GM19455 (cell line): ENCODE measurements at regions not wholly inside any gene's neighbourhood (a gene's known extent, or its start where the extent isn't known, plus 50 kb on each side); places are given as distances from the start of the nearest gene placed in this dataset.
"Not testable (repeated sequence)": the region's sequence is repeated elsewhere in the genome, so short reads cannot be mapped to it uniquely, and the experiment has no call there.

ENCODE experiments used
- ATAC-seq: cut with Tn5 transposase; IDR thresholded peaks from one replicate; pipeline ENCODE4 v1.9.1; 2021; ENCODE audit not compliant: unreplicated experiment

DNA sequence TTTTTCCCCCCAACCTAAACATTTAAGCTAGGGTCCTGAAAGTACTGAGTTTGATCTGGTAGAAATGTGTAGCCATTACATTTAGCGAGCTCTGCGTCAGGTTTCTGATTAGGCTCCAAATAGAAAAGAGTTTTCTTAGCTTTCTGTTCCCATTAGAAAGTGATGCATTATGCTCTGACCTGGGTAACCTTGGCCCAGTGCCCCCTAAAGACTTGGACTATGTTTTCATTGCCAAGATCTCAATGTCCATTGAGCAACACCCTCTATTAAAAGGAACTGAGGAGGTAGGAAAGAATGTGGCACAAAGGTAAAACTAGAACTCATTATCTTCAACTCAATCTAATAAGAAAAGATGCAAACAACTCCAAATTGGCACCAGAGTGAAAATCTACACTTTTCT is 358.9 kb upstream of the PCSK5 start:
- ATAC-seq, result no peak

DNA sequence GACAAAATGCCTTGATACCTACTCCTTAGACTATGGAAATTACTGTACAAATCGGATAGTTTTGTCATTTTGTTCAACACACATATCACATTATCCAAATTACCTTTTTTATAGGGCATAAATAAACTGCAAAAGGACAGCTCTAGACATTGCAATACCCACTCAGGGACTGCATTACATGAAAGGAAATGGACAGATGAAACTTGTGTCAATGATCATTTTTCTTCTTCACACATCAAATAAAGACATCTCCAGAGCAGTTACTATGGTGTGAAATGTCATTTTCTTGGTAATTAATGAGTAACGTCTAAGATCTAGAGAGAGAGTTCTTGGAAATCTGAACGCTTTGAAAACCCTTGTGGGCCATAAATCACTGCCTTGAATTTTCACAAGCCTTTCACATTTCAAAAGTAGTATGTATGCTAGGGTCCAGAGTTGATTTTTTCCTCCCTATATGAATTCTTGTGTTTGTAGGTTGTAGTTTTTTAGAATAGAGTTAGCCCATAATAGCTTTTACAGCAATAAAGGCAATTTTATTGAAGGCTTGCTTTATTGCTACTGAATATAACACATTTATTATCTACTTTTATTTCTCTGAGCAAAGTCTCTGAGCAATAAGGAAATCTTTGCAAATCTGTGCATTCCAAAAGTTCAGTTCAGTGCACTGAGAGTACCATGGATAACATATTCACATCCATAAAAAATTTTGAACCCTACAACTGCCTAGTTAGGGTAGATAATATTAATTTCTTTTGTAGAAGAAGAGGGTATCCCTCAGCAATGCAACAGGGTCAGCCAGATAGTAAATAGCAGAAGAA is 358.0 kb upstream of the PCSK5 start:
- no peak for ATAC-seq

- no peak for ATAC-seq
Observed at GRCh38 chr9:75539523-75539922, 350.9 kb upstream of the PCSK5 start.

- ATAC-seq, result no peak
Observed at GRCh38 chr9:75540185-75540584, 350.3 kb upstream of the PCSK5 start.

- ATAC-seq, result no peak
Observed at GRCh38 chr9:75541734-75542133, 348.7 kb upstream of the PCSK5 start.

DNA sequence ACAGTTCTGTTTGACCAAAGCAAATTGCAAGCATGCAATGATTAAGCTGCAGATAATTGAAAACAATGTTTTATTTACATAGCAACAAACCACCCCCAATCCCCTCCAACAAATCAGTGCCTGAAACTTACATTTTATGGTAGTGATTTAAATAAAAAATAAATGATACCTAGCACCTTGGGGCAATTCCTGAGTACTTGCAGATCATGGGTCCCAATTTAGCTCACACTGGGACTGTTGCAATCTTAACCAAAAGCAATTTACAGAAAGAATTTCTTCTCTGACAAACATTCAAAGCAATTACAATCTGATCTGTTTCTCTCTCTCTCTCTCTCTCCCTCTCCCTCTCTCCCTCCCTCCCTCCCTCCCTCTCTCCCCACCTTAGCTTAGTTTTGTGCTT is 345.7 kb upstream of the PCSK5 start:
- ATAC-seq, result no peak

GRCh38 chr9:75545287-75545686 is 345.2 kb upstream of the PCSK5 start:
- ATAC-seq, result no peak

GRCh38 chr9:75548871-75549270 is 341.6 kb upstream of the PCSK5 start:
- no peak for ATAC-seq

GRCh38 chr9:75551861-75552260 is 338.6 kb upstream of the PCSK5 start:
- ATAC-seq, result no peak

- no peak for ATAC-seq
Observed at GRCh38 chr9:75552941-75553340, 337.5 kb upstream of the PCSK5 start.

DNA sequence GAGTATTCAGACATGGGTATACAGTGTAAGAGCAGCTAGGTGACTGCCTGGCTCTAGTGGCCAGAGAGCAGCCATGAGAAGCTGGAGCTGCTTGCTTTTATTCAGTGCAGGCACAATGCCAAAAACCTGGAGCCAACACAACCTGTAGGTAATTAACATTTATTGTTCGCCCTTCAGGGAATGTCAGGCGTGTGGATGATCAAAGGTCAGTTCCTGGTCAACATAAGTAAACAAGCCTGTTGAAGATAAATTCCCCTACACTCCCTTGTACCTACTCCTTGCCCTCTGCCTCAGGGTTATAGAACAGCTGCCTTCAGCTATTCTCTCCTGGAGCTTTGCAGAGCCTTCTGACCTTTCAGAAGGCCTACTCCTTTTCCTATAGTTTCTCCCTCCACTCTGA is 323.7 kb upstream of the PCSK5 start:
- ATAC-seq, result not testable (repeated sequence)

- ATAC-seq, result no peak
Observed at GRCh38 chr9:75570538-75570937, 319.9 kb upstream of the PCSK5 start.

GRCh38 chr9:75574569-75574968 is 315.9 kb upstream of the PCSK5 start:
- no peak for ATAC-seq

DNA sequence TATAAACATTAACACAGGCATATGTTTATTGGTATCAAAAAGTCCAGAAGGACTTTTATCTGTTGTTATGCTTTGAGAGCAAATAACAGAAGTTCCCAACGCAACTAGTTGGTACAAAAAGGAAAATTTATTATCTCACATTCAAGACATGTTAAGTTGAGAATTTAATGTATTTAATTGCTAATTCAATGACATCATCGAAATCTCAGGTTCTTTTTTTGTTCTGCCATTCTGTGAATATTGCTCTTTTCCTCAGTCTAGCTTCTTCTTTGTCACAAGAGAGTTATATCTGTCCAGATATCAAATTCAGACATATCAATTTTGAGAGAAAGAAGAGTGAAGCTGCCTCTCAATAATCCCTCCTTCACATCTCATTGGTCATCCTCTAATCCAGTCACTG is 307.6 kb upstream of the PCSK5 start:
- no peak for ATAC-seq

DNA sequence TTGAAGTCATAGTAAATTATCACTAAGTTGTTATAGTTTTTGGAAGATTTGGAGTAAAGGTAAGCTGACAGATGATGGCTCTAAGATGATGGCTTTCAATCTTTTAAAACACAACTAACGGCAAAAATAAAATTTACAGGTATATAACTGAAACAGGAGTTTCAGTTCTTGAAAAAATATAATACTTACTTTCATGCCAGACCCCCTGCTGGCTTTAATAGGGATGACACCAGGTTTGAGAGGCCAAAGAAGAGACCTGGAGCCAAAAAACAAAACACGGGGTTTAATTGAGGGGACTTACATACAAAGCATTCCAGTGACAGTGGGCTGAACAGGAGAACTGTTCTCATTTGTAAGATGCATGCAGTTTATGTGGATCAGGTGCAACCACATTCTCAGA is 301.7 kb upstream of the PCSK5 start:
- ATAC-seq, result no peak

DNA sequence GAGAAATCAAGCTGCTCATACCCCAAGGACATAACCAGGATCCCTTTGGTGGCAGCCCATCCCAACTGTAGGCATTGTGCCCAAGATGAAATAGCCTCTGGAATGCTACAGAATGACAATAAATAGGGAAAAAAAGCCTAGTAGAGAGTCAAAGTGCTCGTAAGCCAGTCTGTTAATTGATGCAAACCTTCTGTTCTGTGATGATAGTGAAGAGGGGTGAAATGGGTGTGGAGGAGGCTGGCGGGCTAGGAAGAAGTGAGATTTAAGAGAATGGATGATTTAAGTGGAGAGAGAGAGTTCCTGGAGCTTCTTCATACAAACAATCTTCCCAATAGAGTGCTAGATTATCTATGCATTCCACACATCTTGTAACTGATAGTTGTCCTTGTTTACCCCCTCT is 301.0 kb upstream of the PCSK5 start:
- ATAC-seq, result no peak

- ATAC-seq, result no peak
Observed at GRCh38 chr9:75591972-75592371, 298.5 kb upstream of the PCSK5 start.

- ATAC-seq, result no peak
Observed at GRCh38 chr9:75592586-75592985, 297.9 kb upstream of the PCSK5 start.

DNA sequence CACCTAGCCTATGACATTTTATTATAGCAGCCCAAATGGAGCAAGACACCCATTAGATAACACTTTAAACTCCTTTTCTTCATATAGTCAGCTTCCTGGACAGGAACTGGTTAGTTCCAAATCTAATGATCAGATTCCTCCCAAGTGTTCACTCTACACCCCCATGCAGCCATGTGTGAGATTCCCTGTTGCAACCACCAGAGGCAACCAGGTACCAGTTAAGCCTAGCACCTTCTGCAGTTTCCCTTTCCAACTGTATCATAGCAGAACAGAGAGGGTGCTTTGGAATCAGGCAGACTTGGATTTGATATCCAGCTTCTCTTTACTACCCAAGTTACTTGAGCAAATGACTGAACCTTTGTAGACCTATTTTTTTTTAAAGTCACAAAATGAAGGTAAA is 296.6 kb upstream of the PCSK5 start:
- no peak for ATAC-seq

DNA sequence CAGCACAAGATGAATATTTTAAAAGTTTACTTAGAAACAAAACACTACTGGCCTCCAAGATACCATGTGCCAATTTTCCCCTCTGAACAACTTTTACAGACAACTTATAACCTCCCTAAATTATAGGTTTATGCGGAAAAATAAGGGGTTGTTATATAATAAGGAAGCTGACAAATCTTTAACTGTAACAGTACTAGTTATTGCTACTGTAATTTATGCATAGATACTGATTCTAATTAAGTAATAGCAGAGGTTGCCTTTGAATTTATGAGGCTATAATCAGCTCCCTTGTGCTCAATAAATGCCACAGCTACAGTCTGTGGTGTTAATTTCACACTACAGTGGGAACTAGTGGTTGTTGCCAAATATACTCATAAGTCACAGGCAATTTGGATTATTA is 291.3 kb upstream of the PCSK5 start:
- no peak for ATAC-seq

DNA sequence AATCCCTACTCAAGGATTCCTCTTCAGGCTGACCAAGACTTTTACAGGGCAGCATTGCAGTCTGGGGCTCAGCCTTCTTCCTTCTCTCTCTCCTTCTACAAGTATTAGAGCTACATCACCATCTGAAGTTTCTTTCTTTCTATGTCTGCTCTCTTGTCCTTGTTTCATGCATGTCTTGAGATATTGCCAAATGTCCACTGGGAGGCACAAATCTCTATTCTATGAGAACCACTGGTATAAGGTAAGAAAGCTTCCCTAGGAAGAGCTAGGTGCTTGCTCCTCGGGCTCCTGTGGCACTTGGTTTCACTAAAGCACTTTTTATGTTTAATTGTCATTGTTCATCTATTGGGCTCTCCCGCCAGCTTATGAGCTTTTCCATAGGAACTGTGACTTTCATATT is 289.2 kb upstream of the PCSK5 start:
- ATAC-seq, result no peak

DNA sequence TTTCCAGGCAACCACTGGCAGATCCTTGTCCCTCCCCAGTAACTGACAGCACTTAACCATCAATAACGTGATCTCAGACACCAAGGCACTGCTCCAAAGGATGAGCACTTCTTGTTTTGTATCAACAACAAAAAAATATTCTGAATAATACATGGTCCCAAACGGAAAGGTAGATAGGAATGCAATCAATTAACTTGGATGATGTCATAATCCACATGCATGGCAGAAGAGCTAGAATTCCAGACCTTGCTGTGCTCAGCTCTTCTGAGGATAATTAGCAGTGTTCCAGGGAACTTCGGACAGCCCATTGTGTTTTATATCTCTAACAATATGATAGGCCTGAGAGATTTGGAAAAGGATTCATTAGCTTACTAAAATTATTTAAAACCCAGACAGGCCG is 288.4 kb upstream of the PCSK5 start:
- ATAC-seq, result no peak

DNA sequence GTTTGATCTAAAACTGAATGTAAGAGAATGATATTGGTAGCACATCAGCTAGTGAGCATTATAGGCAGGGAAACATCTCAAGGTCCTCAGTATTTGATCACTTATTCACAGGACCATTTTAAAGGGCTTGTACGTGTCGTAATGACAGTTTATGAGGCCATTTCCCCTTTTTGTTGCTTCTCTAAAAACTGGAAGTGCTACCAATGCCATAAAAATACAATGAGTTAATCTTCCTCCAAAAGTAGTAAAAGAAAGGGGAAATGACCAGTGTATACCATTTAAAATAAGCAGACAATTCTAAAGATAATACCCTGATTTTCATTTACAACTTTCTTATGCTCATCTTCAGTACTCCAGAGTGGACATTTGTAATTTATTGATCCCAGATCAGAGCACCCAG is 285.8 kb upstream of the PCSK5 start:
- no peak for ATAC-seq
